GM18867 (cell line): ENCODE measurements at regions not wholly inside any gene's neighbourhood (a gene's known extent, or its start where the extent isn't known, plus 50 kb on each side); places are given as distances from the start of the nearest gene placed in this dataset.
"Not testable (repeated sequence)": the region's sequence is repeated elsewhere in the genome, so short reads cannot be mapped to it uniquely, and the experiment has no call there.

Experiments used
- ATAC-seq: cut with Tn5 transposase; IDR thresholded peaks from one replicate; pipeline ENCODE4 v1.9.1; 2021; ENCODE audit warnings: mild to moderate bottlenecking, moderate library complexity; ENCODE audit not compliant: unreplicated experiment

- ATAC-seq, result not testable (repeated sequence)
These were observed 68.1 kb downstream of the GOLGA6L6 start for GRCh38 chr15:20473465-20473864.

DNA sequence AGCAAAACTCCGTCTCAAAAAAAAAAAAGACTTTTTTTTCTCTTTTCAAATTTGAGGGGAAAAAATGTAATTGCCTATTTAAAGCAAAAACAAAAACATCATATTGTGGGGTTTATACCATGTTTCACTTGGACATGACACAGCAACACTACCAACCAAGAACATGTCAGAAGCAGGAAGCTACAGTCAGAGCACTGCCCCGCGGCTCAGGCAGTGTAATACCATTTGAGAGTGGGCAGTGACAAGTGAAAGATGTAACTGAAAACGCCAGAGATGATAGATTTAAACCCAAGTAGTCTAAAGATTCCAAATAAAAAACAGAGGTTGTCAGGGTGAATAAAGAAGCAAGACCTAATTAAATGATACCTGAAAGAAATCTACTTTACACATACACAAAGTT lies 68.6 kb downstream of the GOLGA6L6 start:
- ATAC-seq, result not testable (repeated sequence)

DNA sequence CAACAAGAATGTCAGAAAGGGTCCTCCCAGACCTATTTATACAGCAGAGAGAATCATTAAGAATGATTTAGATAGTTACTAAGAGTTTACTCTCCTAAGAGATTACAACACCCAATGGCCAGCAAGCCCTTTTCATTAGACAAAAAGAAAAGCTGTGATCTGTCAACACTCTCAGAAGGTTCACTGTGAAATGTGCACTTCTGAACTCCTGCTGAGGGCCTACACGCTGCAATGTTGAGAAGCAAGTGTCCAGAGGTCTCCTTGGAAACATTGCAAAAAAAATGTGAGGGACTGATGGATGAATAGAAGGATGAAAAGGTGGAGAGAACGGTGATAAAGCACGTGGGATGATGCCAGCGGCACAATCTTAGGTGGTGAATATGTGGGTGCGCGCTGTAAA lies 70.8 kb downstream of the GOLGA6L6 start:
- ATAC-seq, result not testable (repeated sequence)

GRCh38 chr15:20441138-20441537 lies 100.5 kb downstream of the GOLGA6L6 start:
- ATAC-seq, result not testable (repeated sequence)

DNA sequence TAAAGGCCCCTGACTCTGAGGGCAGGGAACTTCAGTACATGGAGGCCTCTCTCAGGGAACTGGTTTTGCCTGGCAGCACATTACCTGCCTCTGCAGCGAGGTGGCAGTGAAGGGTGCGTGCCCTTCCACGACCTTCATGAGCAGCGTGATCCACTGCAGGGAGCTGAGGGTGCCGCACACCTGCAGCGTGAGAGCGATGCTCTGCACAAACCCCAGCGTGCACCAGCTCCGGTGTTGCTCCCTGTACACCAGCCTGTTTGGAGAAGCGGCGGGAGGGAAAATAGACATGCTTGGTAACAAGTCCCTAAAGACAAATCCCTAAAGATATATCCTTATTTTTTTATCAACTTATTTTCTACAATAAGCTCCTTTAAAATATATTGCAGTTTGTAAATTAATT lies 101.2 kb downstream of the GOLGA6L6 start:
- ATAC-seq, result not testable (repeated sequence)

DNA sequence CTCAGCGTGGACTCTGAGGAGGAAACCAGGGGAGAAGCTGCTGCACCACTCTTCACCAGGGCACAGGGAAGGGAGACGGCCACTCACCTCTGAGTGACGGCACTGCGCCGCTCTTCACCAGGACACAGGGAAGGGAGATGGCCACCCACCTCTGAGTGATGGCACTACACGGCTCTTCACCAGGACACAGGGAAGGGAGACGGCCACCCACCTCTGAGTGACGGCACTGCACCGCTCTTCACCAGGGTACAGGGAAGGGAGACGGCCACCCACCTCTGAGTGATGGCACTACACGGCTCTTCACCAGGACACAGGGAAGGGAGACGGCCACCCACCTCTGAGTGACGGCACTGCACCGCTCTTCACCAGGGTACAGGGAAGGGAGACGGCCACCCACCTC lies 102.5 kb downstream of the GOLGA6L6 start:
- not testable (repeated sequence) for ATAC-seq

DNA sequence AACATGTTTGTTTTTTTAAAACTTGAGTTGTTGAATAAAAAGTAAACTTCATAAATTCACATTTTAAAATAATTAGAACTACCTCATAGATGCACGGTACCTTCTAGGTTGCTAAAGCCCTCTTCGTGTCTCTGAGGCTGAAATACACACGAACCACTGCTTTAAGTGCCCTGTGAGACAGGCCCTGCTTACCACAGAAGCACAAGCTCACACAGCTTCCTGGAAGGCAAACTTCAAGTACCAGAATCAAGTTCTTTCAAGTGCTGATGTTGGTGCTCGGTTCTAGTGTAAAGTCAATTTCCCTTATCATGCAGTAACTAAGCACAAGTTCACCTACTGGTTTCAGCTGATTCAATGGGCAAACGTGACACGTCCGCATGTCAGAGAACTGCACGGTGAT lies 103.3 kb downstream of the GOLGA6L6 start:
- ATAC-seq, result not testable (repeated sequence)

- ATAC-seq, result not testable (repeated sequence)
These were observed 108.1 kb downstream of the GOLGA6L6 start for GRCh38 chr15:20433468-20433867.

- ATAC-seq, result not testable (repeated sequence)
These were observed 111.1 kb downstream of the GOLGA6L6 start for GRCh38 chr15:20430495-20430894.

DNA sequence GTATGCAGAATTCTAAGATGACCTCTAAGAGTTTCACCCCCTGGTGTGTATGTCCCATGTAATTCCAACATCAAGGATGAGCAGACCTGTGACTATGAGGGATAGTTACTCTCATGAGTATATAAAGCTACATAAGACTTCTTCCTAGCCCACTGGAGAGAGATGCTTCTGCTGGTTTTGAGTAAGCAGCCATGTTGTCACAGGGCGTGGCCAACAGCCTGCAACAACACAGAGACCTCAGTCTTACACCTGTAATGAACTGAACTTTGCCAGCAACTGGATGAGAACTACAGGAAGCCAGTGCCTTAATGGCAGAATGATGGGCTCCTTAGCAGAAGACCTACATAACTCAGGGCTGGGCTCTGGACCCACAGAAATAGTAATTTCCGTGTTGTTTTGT lies 120.9 kb downstream of the GOLGA6L6 start:
- not testable (repeated sequence) for ATAC-seq

GRCh38 chr15:20416618-20417017 lies 125.0 kb downstream of the GOLGA6L6 start:
- not testable (repeated sequence) for ATAC-seq

DNA sequence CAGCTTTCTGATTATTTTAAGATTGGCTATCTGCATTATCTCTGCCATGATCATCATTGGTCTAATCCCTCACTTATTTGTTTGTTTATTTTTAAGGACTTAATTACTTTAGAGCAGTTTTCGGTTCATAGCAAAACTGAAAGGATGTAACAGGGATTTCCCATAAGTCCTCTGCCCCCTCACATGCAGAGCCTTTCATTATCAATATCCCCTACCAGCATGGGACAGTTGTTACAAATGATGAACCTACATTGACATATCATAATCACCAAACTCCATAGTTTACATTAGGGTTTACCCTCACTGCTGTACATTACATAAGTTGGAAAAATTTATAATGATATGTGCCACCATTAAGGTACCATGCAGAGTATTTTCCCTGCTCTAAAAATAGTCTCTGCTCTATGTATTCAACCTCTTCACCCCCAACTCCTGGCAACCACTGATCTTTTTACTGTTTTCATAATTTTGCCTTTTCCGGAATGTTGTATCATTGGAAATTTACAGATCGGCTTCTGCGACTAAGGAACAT lies 131.9 kb downstream of the GOLGA6L6 start:
- ATAC-seq, result peak; percentile 67

GRCh38 chr15:20409247-20409646 lies 132.4 kb downstream of the GOLGA6L6 start:
- ATAC-seq, result peak; percentile 32

- ATAC-seq, result no peak
These were observed 134.0 kb downstream of the GOLGA6L6 start for GRCh38 chr15:20407553-20407952.

DNA sequence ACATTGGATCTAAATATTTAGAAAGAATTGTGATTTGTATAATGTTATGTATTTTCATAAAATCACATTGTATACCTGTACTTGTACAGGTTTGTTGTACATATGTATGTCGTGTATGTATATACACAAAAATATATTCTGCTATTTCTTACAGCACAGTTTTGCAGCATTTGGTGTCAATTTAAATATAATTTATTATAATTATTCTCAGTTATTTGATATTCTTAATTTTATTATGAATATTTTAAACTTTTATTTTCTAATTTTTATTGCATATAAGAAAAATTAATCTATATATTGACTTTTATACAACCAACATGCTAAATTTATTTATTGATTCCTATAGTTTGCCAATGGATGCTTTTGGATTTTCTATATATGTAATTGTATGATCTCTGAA lies 137.0 kb downstream of the GOLGA6L6 start:
- not testable (repeated sequence) for ATAC-seq

GRCh38 chr15:20402586-20402985 lies 139.0 kb downstream of the GOLGA6L6 start:
- ATAC-seq, result not testable (repeated sequence)

DNA sequence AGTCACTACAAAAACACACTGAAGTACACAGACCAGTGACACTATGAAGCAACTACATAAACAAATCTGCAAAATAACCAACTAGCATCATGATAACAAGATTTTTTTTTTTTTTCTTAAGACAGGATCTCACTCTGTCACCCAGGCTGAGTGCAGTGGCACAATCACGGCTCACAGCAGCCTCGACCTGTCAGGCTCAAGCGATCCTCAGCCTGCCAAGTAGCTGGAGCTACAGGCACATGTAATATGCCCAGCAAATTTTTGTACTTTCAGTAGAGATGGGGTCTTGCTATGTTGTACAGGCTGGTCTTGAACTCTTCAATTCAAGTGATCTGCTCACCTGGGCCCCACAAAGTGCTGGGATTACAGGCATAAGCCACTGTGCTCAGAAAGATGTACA lies 140.5 kb downstream of the GOLGA6L6 start:
- not testable (repeated sequence) for ATAC-seq

GRCh38 chr15:20398680-20399079 lies 142.9 kb downstream of the GOLGA6L6 start:
- not testable (repeated sequence) for ATAC-seq

DNA sequence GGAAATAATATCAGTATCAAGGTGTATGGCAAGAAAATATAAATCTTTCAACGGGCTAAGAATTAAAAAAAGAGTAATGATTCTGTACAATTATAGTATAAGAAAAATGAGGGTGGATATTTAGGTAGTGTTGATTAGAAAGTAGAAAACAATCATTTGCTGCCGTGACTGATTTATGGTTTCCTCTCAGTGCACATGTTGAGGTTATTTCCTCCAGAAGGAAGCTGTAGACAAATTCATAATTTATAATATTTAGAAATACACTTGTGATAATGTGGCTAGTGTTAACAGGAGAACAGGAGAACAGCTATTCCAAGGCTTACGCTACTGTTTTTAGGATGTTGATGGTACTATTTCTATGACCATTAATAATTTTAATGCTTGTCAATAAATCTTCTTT lies 153.4 kb downstream of the GOLGA6L6 start:
- not testable (repeated sequence) for ATAC-seq

DNA sequence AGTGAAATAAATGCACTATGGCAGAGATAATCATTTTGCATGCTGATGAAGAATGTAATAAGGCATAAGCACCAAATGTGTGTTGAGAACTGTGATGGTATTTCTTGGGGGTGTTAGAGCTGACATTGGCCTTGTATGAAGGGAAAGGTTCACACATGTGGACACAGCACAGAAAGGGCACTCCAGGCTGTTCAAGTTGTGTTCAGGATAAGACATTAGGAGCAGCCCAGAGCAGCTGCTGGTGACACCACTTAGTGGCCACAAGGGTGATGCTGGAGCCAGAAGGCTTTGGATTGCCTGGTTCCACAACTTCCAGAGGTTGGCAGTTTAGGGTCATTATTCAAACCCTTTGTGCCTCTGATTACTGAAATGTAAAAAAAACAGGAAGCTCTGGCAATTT lies 155.4 kb downstream of the GOLGA6L6 start:
- ATAC-seq, result no peak

DNA sequence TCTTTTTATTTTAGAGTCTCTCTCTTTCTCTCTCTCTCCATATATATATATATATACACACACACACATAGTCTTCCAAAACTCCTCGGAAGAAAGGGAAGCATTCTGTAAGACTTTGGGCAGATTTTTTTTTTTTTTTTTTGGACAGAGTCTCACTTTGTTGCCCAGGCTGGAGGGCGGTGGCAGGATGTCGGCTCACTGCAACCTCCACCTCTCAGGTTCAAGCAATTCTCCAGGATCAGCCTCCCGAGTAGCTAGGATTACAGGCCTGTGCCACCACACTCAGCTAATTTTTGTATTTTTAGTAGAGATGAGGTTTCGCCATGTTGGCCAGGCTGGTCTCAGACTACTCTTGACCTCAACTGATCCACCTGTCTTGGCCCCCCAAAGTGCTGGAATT lies 161.4 kb downstream of the GOLGA6L6 start:
- not testable (repeated sequence) for ATAC-seq

GRCh38 chr15:20376872-20377271 lies 164.7 kb downstream of the GOLGA6L6 start:
- no peak for ATAC-seq

DNA sequence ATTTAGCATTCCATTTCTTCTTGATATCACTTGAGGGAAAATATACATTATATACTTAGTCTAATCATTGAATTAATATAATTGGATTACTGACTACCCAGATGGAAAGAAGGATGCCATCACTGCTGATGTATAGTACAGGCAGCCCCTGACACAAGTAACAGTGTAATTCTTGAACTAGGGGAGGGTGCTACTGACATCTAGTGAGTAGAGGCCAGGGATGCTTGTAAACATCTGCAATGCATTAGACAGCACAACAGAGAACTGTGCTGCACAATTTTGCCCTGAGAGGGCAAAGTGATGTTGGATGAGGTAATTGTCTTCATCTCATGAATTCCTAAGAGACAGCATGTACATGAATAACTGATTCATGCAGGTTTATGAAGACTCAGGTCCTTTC lies 169.2 kb downstream of the GOLGA6L6 start:
- ATAC-seq, result not testable (repeated sequence)
